ENCODE measurements at regions not wholly inside any gene's neighbourhood (a gene's known extent, or its start where the extent isn't known, plus 50 kb on each side); places are given as distances from the start of the nearest gene placed in this dataset.

DNA sequence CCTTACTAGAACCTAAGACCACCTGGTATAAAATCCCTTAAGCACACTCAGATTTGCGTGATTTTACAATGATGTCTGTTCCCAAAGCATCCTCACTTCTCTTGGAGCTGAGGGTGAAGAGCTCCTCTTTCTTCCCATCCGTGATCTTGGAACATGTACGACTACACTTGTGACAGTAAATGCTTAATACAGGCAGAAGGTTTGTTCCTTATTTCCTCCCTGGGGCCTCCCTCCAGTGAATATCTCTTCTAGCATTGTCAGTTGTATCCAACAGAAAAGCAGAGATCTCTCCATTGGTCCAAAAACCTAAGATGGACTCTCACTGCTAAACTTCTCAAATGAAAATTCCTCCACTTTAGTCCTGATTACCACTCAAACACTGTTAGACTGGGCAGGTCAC, 103.6 kb upstream of the VPREB1 start:
- ATAC-seq: no peak
- Histone ChIP-seq H3K9me3 (no peaks in the 10 kb centered on the region), H3K27ac (no peak overlapping the region), H3K27me3 (ENCODE audit: low read depth) (peaks cover 44% of the 10 kb centered on the region), H3K36me3 (no peaks in the 10 kb centered on the region), H3K4me1 (no peaks in the 10 kb centered on the region), H3K4me3 (no peak overlapping the region)
- no peak for DNase-seq
- intact Hi-C loops (cut with DNase I): no loop called here
- TF ChIP-seq, protein P1, sequence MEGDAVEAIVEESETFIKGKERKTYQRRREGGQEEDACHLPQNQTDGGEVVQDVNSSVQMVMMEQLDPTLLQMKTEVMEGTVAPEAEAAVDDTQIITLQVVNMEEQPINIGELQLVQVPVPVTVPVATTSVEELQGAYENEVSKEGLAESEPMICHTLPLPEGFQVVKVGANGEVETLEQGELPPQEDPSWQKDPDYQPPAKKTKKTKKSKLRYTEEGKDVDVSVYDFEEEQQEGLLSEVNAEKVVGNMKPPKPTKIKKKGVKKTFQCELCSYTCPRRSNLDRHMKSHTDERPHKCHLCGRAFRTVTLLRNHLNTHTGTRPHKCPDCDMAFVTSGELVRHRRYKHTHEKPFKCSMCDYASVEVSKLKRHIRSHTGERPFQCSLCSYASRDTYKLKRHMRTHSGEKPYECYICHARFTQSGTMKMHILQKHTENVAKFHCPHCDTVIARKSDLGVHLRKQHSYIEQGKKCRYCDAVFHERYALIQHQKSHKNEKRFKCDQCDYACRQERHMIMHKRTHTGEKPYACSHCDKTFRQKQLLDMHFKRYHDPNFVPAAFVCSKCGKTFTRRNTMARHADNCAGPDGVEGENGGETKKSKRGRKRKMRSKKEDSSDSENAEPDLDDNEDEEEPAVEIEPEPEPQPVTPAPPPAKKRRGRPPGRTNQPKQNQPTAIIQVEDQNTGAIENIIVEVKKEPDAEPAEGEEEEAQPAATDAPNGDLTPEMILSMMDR (IDR thresholded peaks at IDR 0.05): no peak

DNA sequence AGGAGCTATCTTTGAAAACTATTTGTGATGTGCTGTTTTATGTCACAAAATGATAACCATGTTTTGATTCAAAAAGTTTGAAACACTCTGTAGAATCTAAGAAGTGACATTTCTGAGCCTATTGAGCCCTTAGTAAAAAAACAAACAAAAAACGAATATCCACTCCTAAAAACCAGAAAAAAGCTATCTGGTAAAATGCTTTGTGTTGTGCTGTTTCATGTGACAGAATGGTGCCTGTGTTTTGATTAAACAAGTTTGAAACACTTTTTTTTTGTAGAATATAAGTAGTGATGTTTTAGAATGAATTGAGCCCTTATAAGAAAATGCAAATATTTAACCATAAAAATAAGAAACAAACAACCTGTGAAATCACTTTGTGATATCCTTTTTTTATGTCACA, 105.2 kb upstream of the VPREB1 start:
- Histone ChIP-seq H3K4me1 (no peaks in the 10 kb centered on the region), H3K36me3 (no peaks in the 10 kb centered on the region), H3K4me3 (no peak overlapping the region), H3K27ac (no peak overlapping the region), H3K27me3 (ENCODE audit: low read depth) (peaks cover 43% of the 10 kb centered on the region), H3K9me3 (no peaks in the 10 kb centered on the region)
- ATAC-seq (no peak), DNase-seq (no peak)
- TF ChIP-seq, protein P1 (IDR thresholded peaks at IDR 0.05): no peak
- intact Hi-C loops (cut with DNase I): no loop called here

DNA sequence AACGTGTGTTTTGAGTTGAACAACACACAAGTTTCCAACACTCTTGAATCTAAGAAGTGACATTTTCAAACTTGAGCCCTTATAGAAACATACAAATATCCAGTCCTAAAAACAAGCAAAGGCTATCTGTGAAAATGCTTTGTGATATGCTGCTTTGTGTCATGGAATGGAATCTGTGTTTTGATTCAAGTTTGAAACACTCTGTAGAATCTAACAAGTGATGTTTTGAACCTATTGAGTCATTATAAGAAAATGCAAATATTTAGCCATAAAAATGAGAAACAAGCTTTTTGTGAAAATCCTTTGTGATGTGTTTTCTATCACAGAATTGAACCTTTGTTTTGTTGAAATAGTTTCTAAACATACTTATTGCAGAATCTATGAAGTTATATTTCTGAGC, 105.7 kb upstream of the VPREB1 start:
- Histone ChIP-seq H3K36me3 (no peaks in the 10 kb centered on the region), H3K27ac (no peak overlapping the region), H3K4me1 (no peaks in the 10 kb centered on the region), H3K27me3 (ENCODE audit: low read depth) (peaks cover 43% of the 10 kb centered on the region), H3K4me3 (no peak overlapping the region), H3K9me3 (no peaks in the 10 kb centered on the region)
- TF ChIP-seq, protein P1 (IDR thresholded peaks at IDR 0.05): no peak
- ATAC-seq (no peak), DNase-seq (no peak)
- intact Hi-C loops (cut with DNase I): no loop called here

DNA sequence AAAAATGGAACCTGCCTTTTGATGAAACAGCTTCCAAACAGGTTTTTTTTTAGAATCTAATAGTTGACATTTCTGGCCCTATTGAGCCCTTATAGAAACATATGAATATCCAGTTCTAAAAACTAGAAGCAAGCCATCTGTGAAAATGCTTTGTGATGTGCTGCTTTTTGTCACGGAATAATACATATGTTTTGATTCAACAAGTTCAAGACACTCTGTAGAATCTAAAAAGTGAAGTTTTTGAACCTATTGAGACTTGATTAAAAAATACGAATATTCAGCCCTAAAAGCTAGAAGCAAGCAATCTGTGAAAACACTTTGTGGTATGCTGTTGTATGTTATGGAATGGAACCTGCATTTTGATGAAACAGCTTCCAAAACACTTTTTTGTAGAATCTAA, 106.7 kb upstream of the VPREB1 start:
- no peaks in the 10 kb centered on the region for H3K4me1 ChIP-seq
- peaks cover 43% of the 10 kb centered on the region for H3K27me3 ChIP-seq (ENCODE audit: low read depth)
- no peak for ATAC-seq
- no peak overlapping the region for H3K4me3 ChIP-seq
- no peak for DNase-seq
- intact Hi-C loops (cut with DNase I): no loop called here
- no peaks in the 10 kb centered on the region for H3K36me3 ChIP-seq
- TF ChIP-seq, protein P1 (IDR thresholded peaks at IDR 0.05): no peak
- H3K27ac ChIP-seq: no peak overlapping the region
- H3K9me3 ChIP-seq: no peaks in the 10 kb centered on the region

DNA sequence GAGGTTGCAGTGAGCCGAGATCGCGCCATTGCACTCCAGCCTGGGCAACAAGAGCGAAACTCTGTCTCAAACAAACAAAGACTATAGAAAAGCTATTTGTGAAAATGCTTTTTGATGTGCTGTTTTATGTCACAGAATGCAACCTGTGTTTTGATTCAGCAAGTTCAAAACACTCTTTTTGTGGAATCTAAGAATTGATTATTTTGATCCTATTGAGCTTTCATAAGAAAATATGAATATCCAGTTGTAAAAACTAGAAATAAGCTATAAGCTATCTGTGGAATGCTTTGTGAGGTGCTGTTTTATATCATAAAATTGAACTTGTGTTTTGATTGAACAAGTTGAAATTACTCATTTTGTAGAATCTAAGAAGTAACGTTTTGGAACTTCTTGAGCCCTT, 110.7 kb upstream of the VPREB1 start:
- TF ChIP-seq, protein P1 (IDR thresholded peaks at IDR 0.05): no peak
- no peaks in the 10 kb centered on the region for H3K9me3 ChIP-seq
- H3K27ac ChIP-seq: no peak overlapping the region
- H3K4me1 ChIP-seq: no peaks in the 10 kb centered on the region
- intact Hi-C loops (cut with DNase I): no loop called here
- ATAC-seq (no peak), DNase-seq (no peak)
- H3K27me3 ChIP-seq (ENCODE audit: low read depth): peaks cover 16% of the 10 kb centered on the region
- H3K36me3 ChIP-seq: no peaks in the 10 kb centered on the region
- no peak overlapping the region for H3K4me3 ChIP-seq
